SH-SY5Y (cell line): ENCODE measurements at regions not wholly inside any gene's neighbourhood (a gene's known extent, or its start where the extent isn't known, plus 50 kb on each side); places are given as distances from the start of the nearest gene placed in this dataset.

Experiments
- GATA2 ChIP-seq: IDR thresholded peaks from 2 replicates; pipeline ENCODE4 v1.6.1; 2011; ENCODE audit warnings: mild to moderate bottlenecking, low read depth, low read length
- GATA3 ChIP-seq: IDR thresholded peaks from 2 replicates; pipeline ENCODE4 v1.6.1; 2011; ENCODE audit warnings: low read depth, mild to moderate bottlenecking, low read length, moderate library complexity

DNA sequence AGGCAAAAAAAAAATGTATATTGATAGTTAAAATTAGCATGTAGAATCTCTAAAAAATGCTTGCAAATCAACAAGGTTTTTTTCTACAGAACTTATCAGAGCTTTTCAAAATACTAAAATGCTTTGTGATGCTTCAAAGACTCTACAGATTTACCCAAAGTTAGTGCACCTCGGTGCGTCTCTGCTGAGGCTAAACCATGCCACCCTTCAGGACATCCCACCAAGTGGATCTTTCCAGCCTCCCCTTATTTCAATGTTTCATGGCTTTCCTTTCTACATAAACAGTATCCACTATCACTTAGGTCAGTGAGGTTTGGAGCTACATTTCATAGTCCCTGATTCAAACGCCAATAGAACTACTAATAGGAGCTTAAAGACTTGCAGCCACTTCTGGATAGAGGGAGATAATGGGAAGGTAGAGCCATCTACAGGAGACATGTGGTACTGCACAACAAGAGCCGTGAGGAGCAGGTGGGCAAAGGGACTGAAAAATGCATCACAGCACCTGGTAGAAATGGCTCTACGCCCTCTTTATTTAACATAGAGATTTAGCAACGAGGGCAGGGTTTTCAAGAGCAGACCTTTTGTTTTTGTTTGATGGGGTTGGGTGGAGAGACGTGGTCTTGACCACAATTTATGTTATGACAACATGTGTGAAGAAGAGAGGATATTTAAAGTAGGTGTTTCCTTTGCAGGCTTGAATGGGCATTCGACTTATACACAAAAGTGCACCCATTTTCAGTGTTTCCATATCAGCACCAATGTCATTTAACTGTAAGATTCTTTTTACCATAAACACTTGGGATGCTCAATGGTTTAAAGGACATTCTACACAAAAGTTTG is 56.1 kb upstream of the SLC35G4 start:
- TF ChIP-seq GATA2 (no peak), GATA3 (no peak)
